ENCODE measurements at regions not wholly inside any gene's neighbourhood (a gene's known extent, or its start where the extent isn't known, plus 50 kb on each side); places are given as distances from the start of the nearest gene placed in this dataset.

DNA sequence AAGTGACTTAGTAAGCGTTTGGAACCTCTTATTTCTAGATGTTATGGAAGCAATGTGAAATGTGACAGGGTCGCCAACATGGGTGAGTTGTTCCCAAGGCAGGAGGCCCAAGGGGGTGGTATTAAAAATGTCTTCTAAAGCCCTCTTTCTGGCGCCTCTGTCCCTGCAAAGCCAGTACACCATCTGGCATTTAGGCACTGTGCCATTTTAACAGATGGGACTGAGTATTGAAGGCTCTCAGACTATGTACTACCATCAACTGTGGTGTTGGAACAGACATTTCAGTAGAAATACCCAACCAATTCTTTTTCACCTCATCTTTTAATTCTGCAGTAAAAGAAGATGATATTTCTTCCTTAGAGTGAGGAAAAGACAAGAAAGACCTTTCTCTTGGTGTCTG, 384.5 kb upstream of the MMADHC start:
- Histone ChIP-seq H3K9ac (ENCODE audit: low read length) (no peak overlapping the region), H4K20me1 (ENCODE audit: insufficient read depth, low read length) (no peaks in the 10 kb centered on the region), H3K4me3 (ENCODE audit: low read length) (no peak overlapping the region), H3K4me2 (ENCODE audit: low read length) (no peak overlapping the region), H3K27ac (ENCODE audit: low read length) (no peak overlapping the region), H3K27me3 (ENCODE audit: low read depth, low read length) (no peaks in the 10 kb centered on the region), H2AFZ (ENCODE audit: low read depth, low read length) (no peak overlapping the region), H3K79me2 (ENCODE audit: low read length) (no peaks in the 10 kb centered on the region), H3K4me1 (ENCODE audit: low read length) (no peaks in the 10 kb centered on the region), H3K36me3 (replicated peaks; ENCODE audit: low read depth, low read length) (no peaks in the 10 kb centered on the region), H3K9me3 (ENCODE audit: insufficient read depth, low read length) (no peaks in the 10 kb centered on the region)
- no peak for TF ChIP-seq EZH2phosphoT487 (IDR thresholded peaks at IDR 0.05; ENCODE audit: low read depth)

- Histone ChIP-seq H3K36me3 (replicated peaks; ENCODE audit: low read depth, low read length) (no peaks in the 10 kb centered on the region), H3K4me2 (ENCODE audit: low read length) (no peak overlapping the region), H3K4me1 (ENCODE audit: low read length) (no peaks in the 10 kb centered on the region), H2AFZ (ENCODE audit: low read depth, low read length) (no peak overlapping the region), H4K20me1 (ENCODE audit: insufficient read depth, low read length) (no peaks in the 10 kb centered on the region), H3K9me3 (ENCODE audit: insufficient read depth, low read length) (no peaks in the 10 kb centered on the region), H3K27me3 (ENCODE audit: low read depth, low read length) (no peaks in the 10 kb centered on the region), H3K4me3 (ENCODE audit: low read length) (no peak overlapping the region), H3K27ac (ENCODE audit: low read length) (no peak overlapping the region), H3K9ac (ENCODE audit: low read length) (no peak overlapping the region), H3K79me2 (ENCODE audit: low read length) (no peaks in the 10 kb centered on the region)
- TF ChIP-seq CTCF (IDR thresholded peaks at IDR 0.05; ENCODE audit: low read depth, low read length): no peak
- no peak for TF ChIP-seq EZH2phosphoT487 (IDR thresholded peaks at IDR 0.05; ENCODE audit: low read depth)
Observed at GRCh38 chr2:149954981-149955600, 367.5 kb upstream of the MMADHC start.

GRCh38 chr2:149953627-149954026, 366.1 kb upstream of the MMADHC start:
- Histone ChIP-seq H3K36me3 (replicated peaks; ENCODE audit: low read depth, low read length) (no peaks in the 10 kb centered on the region), H3K4me3 (ENCODE audit: low read length) (no peak overlapping the region), H3K4me1 (ENCODE audit: low read length) (no peaks in the 10 kb centered on the region), H2AFZ (ENCODE audit: low read depth, low read length) (no peak overlapping the region), H3K27ac (ENCODE audit: low read length) (no peak overlapping the region), H3K79me2 (ENCODE audit: low read length) (no peaks in the 10 kb centered on the region), H3K9me3 (ENCODE audit: insufficient read depth, low read length) (no peaks in the 10 kb centered on the region), H4K20me1 (ENCODE audit: insufficient read depth, low read length) (no peaks in the 10 kb centered on the region), H3K27me3 (ENCODE audit: low read depth, low read length) (no peaks in the 10 kb centered on the region), H3K9ac (ENCODE audit: low read length) (no peak overlapping the region), H3K4me2 (ENCODE audit: low read length) (no peak overlapping the region)
- TF ChIP-seq CTCF (IDR thresholded peaks at IDR 0.05; ENCODE audit: low read depth, low read length): no peak
- TF ChIP-seq EZH2phosphoT487 (IDR thresholded peaks at IDR 0.05; ENCODE audit: low read depth): no peak

DNA sequence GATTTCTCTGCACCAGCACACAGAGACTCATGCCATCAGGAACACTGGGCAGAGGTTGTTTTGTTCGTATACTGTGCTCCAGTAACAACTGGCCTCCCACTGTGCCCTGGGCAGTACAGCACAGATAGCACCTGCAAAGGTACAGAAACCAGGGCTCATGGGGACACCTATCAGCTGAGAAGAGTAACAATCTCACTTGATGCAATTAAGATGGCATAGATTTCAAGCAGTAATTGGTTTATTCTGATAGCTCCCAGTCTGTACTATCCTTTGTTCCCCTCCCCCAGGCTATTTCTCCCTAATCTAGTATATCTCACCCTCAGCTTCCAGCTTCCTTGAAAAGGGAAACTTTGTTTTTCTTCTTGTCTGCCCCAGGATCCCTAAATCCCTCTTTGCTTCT, 343.9 kb upstream of the MMADHC start:
- Histone ChIP-seq H2AFZ (ENCODE audit: low read depth, low read length) (no peak overlapping the region), H3K9me3 (ENCODE audit: insufficient read depth, low read length) (no peaks in the 10 kb centered on the region), H3K9ac (ENCODE audit: low read length) (no peak overlapping the region), H4K20me1 (ENCODE audit: insufficient read depth, low read length) (no peaks in the 10 kb centered on the region), H3K36me3 (replicated peaks; ENCODE audit: low read depth, low read length) (no peaks in the 10 kb centered on the region), H3K79me2 (ENCODE audit: low read length) (no peaks in the 10 kb centered on the region), H3K4me3 (ENCODE audit: low read length) (no peak overlapping the region), H3K27ac (ENCODE audit: low read length) (no peak overlapping the region), H3K4me1 (ENCODE audit: low read length) (no peaks in the 10 kb centered on the region), H3K4me2 (ENCODE audit: low read length) (no peak overlapping the region), H3K27me3 (ENCODE audit: low read depth, low read length) (no peaks in the 10 kb centered on the region)
- no peak for TF ChIP-seq CTCF (IDR thresholded peaks at IDR 0.05; ENCODE audit: low read depth, low read length)
- no peak for TF ChIP-seq EZH2phosphoT487 (IDR thresholded peaks at IDR 0.05; ENCODE audit: low read depth)
